HCT116 (cell line): ENCODE measurements at regions not wholly inside any gene's neighbourhood (a gene's known extent, or its start where the extent isn't known, plus 50 kb on each side); places are given as distances from the start of the nearest gene placed in this dataset.

Experiments
- ATAC-seq: fragments of 200-7000 bp; cut with Tn5 transposase; 2 replicates; pipeline ENCODE4 v1.9.1; 2020; ENCODE audit warnings: mild to moderate bottlenecking, moderate library complexity
- BruUV-seq: library from RNA; stranded (reverse); fragments of 400-500 nt; replicated peaks from 2 replicates; lab custom pipeline; 2021; lab: Mats Ljungman, UMichigan
- CTCF ChIA-PET: fragments of 300-600 bp; sonication (Branson Sonifier 250); formaldehyde crosslinking; loops from one replicate; lab custom pipeline; 2021; ENCODE audit warnings: antibody characterized with exemption; lab: Charles Lee
- POLR2A ChIA-PET: fragments of 300-600, 350-600 bp; sonication (Branson Sonifier 250); formaldehyde crosslinking; loops from one replicate; lab custom pipeline; 2021; ENCODE audit warnings: antibody characterized with exemption; lab: Charles Lee
- RAD21 ChIA-PET, 2 experiments: fragments of 300-600 bp; sonication (Branson Sonifier 250); formaldehyde crosslinking; loops; one replicate each; lab custom pipeline; 2023; ENCODE audit warnings: low total read pairs in 2 of 2; ENCODE audit not compliant: uncharacterized antibody in 2 of 2, unreplicated experiment in 2 of 2, low non-redundant PET in 1 of 2; lab: Charles Lee
- DNase-seq: peaks from one replicate; pipeline ENCODE4 v3.0.0-alpha.2; 2010; ENCODE audit warnings: low read depth, low spot score
- H2AFZ ChIP-seq: fragments of 200-600 bp; shearing (Covaris generic), sonication (generic); 2 replicates; pipeline ENCODE4 v1.6.1; 2017; ENCODE audit warnings: low read depth, mixed run types, mixed read lengths, antibody characterized with exemption, low read length; ENCODE audit not compliant: poor library complexity, severe bottlenecking
- H3K27ac ChIP-seq: 2 replicates; pipeline ENCODE4 v1.5.1; 2012; ENCODE audit warnings: low read depth, low read length
- H3K27me3 ChIP-seq: fragments of 200-600 bp; sonication (generic); 2 replicates; pipeline ENCODE4 v1.6.1; 2016; ENCODE audit warnings: mixed run types, low read length, mixed read lengths; ENCODE audit not compliant: insufficient read depth
- H3K36me3 ChIP-seq, 2 experiments: fragments of 200-500 bp in 1 of 2; fragments of 200-600 bp in 1 of 2; sonication (Bioruptor generic) in 1 of 2; sonication (generic) in 1 of 2; 2 replicates each; pipeline versions ENCODE4 v1.5.1 to v1.6.1; 2014 to 2016; ENCODE audit warnings: low read length in 2 of 2, inconsistent platforms in 1 of 2, mixed read lengths in 1 of 2, mixed run types in 1 of 2; ENCODE audit not compliant: insufficient read depth in 2 of 2, control insufficient read depth in 1 of 2
- H3K4me1 ChIP-seq, 2 experiments: fragments of 200-600 bp in 1 of 2; sonication (generic) in 1 of 2; 2 replicates each; pipeline versions ENCODE4 v1.5.1 to v1.6.1; 2012 to 2017; ENCODE audit warnings: low read length in 2 of 2, inconsistent platforms in 1 of 2, mild to moderate bottlenecking in 1 of 2, mixed read lengths in 1 of 2, mixed run types in 1 of 2, moderate library complexity in 1 of 2; ENCODE audit not compliant: insufficient read depth in 2 of 2, control insufficient read depth in 1 of 2
- H3K4me2 ChIP-seq: fragments of 200-600 bp; sonication (generic); 2 replicates; pipeline ENCODE4 v1.6.1; 2017; ENCODE audit warnings: mixed run types, low read length, mixed read lengths
- H3K4me3 ChIP-seq, 2 experiments: fragments of 200-600 bp in 1 of 2; sonication (generic) in 1 of 2; replicated peaks in 1 of 2; 2 replicates each; pipeline ENCODE4 v1.5.1; 2011 to 2016; ENCODE audit warnings: low read length in 2 of 2, control low read depth in 1 of 2, low read depth in 1 of 2, mild to moderate bottlenecking in 1 of 2, mixed read lengths in 1 of 2, mixed run types in 1 of 2
- H3K79me2 ChIP-seq: fragments of 200-600 bp; sonication (generic); 2 replicates; pipeline ENCODE4 v1.6.1; 2017; ENCODE audit warnings: mild to moderate bottlenecking, mixed run types, low read length, moderate library complexity, mixed read lengths; ENCODE audit not compliant: insufficient read depth
- H3K9ac ChIP-seq: fragments of 200-600 bp; sonication (generic); 2 replicates; pipeline ENCODE4 v1.6.1; 2016; ENCODE audit warnings: low read length, mixed read lengths
- H3K9me2 ChIP-seq: fragments of 200-600 bp; sonication (generic), shearing (Covaris generic); 2 replicates; pipeline ENCODE4 v1.6.1; 2017; ENCODE audit warnings: mixed run types, mild to moderate bottlenecking, moderate library complexity; ENCODE audit not compliant: insufficient read depth
- H3K9me3 ChIP-seq, 2 experiments: fragments of 200-500 bp in 1 of 2; fragments of 200-600 bp in 1 of 2; sonication (Bioruptor generic) in 1 of 2; sonication (generic) in 1 of 2; 2 replicates each; pipeline ENCODE4 v1.6.1; 2014 to 2017; ENCODE audit warnings: low read length in 2 of 2, mixed read lengths in 2 of 2, inconsistent platforms in 1 of 2, low read depth in 1 of 2, mild to moderate bottlenecking in 1 of 2, mixed run types in 1 of 2, moderate library complexity in 1 of 2; ENCODE audit not compliant: control insufficient read depth in 1 of 2, insufficient read depth in 1 of 2
- H4K20me1 ChIP-seq: fragments of 200-600 bp; sonication (generic), shearing (Covaris generic); 2 replicates; pipeline ENCODE4 v1.6.1; 2017; ENCODE audit warnings: mixed run types, mild to moderate bottlenecking, moderate library complexity; ENCODE audit not compliant: insufficient read depth
- CBX3 ChIP-seq: IDR thresholded peaks from 2 replicates; pipeline ENCODE4 v1.6.1; 2012; ENCODE audit warnings: low read depth
- EGR1 ChIP-seq: IDR thresholded peaks from 2 replicates; pipeline ENCODE4 v1.6.1; 2012; ENCODE audit warnings: low read depth
- EZH2 ChIP-seq: fragments of 200-600 bp; sonication (generic); IDR thresholded peaks from 2 replicates; pipeline ENCODE4 v1.6.1; 2017; ENCODE audit warnings: antibody characterized with exemption, mixed run types
- EZH2phosphoT487 ChIP-seq: fragments of 200-600 bp; IDR thresholded peaks from 2 replicates; pipeline ENCODE4 v1.6.1; 2018; ENCODE audit warnings: antibody characterized with exemption, borderline replicate concordance
- FOSL1 ChIP-seq: IDR thresholded peaks from 2 replicates; pipeline ENCODE4 v1.6.1; 2012; ENCODE audit warnings: low read depth
- POLR2A ChIP-seq: IDR thresholded peaks from 2 replicates; pipeline ENCODE4 v1.7.0; 2011; ENCODE audit warnings: borderline replicate concordance; ENCODE audit not compliant: insufficient read depth, insufficient read length; ENCODE audit errors: extremely low read depth
- SIN3A ChIP-seq: IDR thresholded peaks from 2 replicates; pipeline ENCODE4 v1.6.1; 2012; ENCODE audit warnings: low read depth
- YY1 ChIP-seq: IDR thresholded peaks from 2 replicates; pipeline ENCODE4 v1.6.1; 2011; ENCODE audit warnings: low read length, low read depth, moderate library complexity, mild to moderate bottlenecking; ENCODE audit not compliant: insufficient replicate concordance; ENCODE audit errors: extremely low read depth
- intact Hi-C: fragments of 100-400 bp; cut with micrococcal nuclease; formaldehyde crosslinking; loops from 2 replicates; pipeline ENCODE4 v1.10.0; 2022
- TF ChIP-seq, protein P1 (sequence below): IDR thresholded peaks from 2 replicates; pipeline ENCODE4 v1.6.1; 2011; ENCODE audit warnings: mild to moderate bottlenecking, low read length, moderate library complexity; ENCODE audit not compliant: insufficient replicate concordance; ENCODE audit errors: extremely low read depth

DNA sequence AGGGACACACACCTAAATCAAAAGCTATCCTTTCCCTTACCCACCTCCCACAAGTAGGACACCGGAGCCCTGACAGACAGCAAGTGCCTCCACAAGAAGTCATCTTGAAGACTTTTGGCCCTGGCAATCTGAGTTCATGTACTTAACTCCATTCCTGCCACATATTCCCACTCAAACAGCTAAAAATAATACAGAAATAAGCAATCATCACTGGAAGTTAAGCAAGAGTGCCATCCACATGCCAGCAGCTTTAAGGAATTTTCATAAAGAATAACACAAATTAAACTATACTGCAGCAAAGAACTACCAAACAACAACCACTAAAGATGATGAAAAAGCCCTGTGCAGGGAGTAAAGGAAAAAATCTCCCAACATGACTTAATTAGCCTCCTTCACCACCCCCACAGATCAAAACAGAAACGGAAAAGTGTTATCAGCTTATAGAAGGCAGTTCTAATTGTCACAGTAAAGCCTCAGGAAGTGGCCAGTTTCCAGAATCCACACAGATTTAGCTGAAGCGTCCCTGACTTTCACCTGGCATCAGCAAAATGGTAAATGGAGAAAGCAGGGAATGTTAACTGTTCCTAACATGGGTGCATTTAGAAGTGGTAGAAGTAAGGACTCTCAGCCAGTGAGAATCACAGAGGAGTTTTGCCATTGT is 343.9 kb downstream of the TBC1D4 start:
- no peak overlapping the region for H2AFZ ChIP-seq
- no peaks in the 10 kb centered on the region for H4K20me1 ChIP-seq
- POLR2A ChIA-PET: no interaction called here

DNA sequence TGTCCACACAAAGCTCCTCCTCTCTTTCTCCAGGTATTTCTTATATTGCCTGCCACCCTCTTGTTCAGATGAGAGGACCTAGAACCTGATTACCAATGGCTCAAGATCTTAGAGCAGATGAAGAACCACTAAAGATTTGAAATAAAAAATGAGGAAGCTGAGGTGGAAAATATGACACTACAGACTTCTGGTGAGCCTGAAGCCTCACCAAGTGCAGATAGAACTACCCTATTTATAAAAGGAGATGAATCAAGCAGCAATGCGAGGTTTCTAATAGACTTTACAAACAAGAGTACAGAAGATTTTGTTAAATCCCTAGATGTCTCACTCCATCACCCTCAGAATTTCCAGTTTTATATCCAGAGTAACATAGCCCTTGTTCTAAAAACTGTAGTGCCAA is 345.8 kb downstream of the TBC1D4 start:
- TF ChIP-seq EZH2phosphoT487: no peak
- no peak for TF ChIP-seq YY1
- TF ChIP-seq POLR2A: no peak
- TF ChIP-seq EZH2: no peak
- TF ChIP-seq CBX3: no peak
- no peaks in the 10 kb centered on the region for H3K36me3 ChIP-seq
- no peaks in the 10 kb centered on the region; a peak in 1 of 4 replicates for H3K9me3 ChIP-seq
- ChIA-PET POLR2A (no interaction called here), RAD21 (no interaction called here), CTCF (no interaction called here)
- H3K27ac ChIP-seq: no peak overlapping the region
- BruUV-seq: no TSS peak
- no peak overlapping the region for H3K9ac ChIP-seq
- ATAC-seq (no peak), DNase-seq (no peak)
- no peaks in the 10 kb centered on the region for H3K9me2 ChIP-seq
- intact Hi-C loops: no loop called here
- H4K20me1 ChIP-seq: no peaks in the 10 kb centered on the region
- H3K79me2 ChIP-seq: no peaks in the 10 kb centered on the region
- H3K27me3 ChIP-seq: no peaks in the 10 kb centered on the region
- no peak overlapping the region for H3K4me2 ChIP-seq
- no peaks in the 10 kb centered on the region for H3K4me1 ChIP-seq
- no peak overlapping the region for H3K4me3 ChIP-seq
- H2AFZ ChIP-seq: no peak overlapping the region

More for the DNA sequence above, 343.9 kb downstream of the TBC1D4 start:
- ChIA-PET RAD21 (no interaction called here), CTCF (no interaction called here)
- no peak overlapping the region for H3K9ac ChIP-seq
- no peaks in the 10 kb centered on the region for H3K9me2 ChIP-seq
- no peaks in the 10 kb centered on the region for H3K36me3 ChIP-seq
- DNase-seq (no peak), ATAC-seq (no peak)
- TF ChIP-seq, protein P1, sequence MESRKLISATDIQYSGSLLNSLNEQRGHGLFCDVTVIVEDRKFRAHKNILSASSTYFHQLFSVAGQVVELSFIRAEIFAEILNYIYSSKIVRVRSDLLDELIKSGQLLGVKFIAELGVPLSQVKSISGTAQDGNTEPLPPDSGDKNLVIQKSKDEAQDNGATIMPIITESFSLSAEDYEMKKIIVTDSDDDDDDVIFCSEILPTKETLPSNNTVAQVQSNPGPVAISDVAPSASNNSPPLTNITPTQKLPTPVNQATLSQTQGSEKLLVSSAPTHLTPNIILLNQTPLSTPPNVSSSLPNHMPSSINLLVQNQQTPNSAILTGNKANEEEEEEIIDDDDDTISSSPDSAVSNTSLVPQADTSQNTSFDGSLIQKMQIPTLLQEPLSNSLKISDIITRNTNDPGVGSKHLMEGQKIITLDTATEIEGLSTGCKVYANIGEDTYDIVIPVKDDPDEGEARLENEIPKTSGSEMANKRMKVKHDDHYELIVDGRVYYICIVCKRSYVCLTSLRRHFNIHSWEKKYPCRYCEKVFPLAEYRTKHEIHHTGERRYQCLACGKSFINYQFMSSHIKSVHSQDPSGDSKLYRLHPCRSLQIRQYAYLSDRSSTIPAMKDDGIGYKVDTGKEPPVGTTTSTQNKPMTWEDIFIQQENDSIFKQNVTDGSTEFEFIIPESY: no peak
- TF ChIP-seq EGR1 (no peak), FOSL1 (no peak), POLR2A (no peak), SIN3A (no peak), EZH2 (no peak)
- H3K79me2 ChIP-seq: no peaks in the 10 kb centered on the region
- H3K4me2 ChIP-seq: no peak overlapping the region
- intact Hi-C loops: no loop called here
- no peaks in the 10 kb centered on the region; a peak in 1 of 4 replicates for H3K9me3 ChIP-seq
- no TSS peak for BruUV-seq
- no peak overlapping the region for H3K27ac ChIP-seq
- H3K27me3 ChIP-seq: 0 out of 2 replicates have a peak, but pooled peaks cover 5% of the 10 kb centered on the region
- H3K4me3 ChIP-seq: no peak overlapping the region
- H3K4me1 ChIP-seq: no peaks in the 10 kb centered on the region
